Ovary (tissue), 3 donors: ENCODE measurements at regions not wholly inside any gene's neighbourhood (a gene's known extent, or its start where the extent isn't known, plus 50 kb on each side); places are given as distances from the start of the nearest gene placed in this dataset.

Experiments
- CTCF ChIP-seq, 3 donors: fragments of 450-650 bp in 2 of 3; fragments of 200-600 bp in 1 of 3; IDR thresholded peaks; one replicate each; pipeline versions ENCODE4 v1.5.1 to v1.8.0; 2016 to 2022; ENCODE audit warnings: antibody characterized with exemption in 3 of 3, mild to moderate bottlenecking in 1 of 3
- POLR2A ChIP-seq: fragments of 450-650 bp; IDR thresholded peaks from one replicate; pipeline ENCODE4 v1.6.1; 2017; ENCODE audit warnings: antibody characterized with exemption, mild to moderate bottlenecking, moderate library complexity
- donor health status: DM: no; HTN: no; CAD: no.

GRCh38 chr18:47724186-47724975, 206.1 kb downstream of the SMAD2 start:
- TF ChIP-seq CTCF (IDR thresholded peaks at IDR 0.05) (no peak), POLR2A (no peak)
